ENCODE measurements at regions not wholly inside any gene's neighbourhood (a gene's known extent, or its start where the extent isn't known, plus 50 kb on each side); places are given as distances from the start of the nearest gene placed in this dataset.

- no peak for DNase-seq
Observed at GRCh38 chr2:136448986-136449780, 316.2 kb upstream of the THSD7B start.

DNA sequence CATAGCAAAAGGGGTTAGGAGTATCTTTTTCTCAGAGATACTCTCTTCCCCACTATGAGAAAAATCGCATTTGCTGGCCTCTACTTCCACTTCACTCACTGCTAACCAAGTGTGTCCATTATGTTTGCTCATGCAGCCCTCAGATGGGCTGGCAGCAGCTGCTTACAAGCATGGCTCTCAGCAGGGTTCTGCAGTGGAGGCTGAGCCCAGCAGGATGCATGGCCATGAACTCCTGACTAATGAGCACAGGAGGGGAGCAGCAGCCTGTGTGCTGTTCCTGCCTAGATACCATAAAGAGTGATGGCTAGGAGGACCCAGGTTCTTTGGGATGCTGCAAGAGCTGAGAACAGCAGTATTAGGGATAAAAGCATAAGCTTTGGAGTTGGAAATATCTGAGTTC is 316.9 kb upstream of the THSD7B start:
- no peak for DNase-seq

GRCh38 chr2:136444323-136444722 is 321.0 kb upstream of the THSD7B start:
- DNase-seq = no peak

GRCh38 chr2:136443661-136444060 is 321.7 kb upstream of the THSD7B start:
- DNase-seq = no peak

GRCh38 chr2:136441979-136442714 is 323.2 kb upstream of the THSD7B start:
- DNase-seq = no peak

DNA sequence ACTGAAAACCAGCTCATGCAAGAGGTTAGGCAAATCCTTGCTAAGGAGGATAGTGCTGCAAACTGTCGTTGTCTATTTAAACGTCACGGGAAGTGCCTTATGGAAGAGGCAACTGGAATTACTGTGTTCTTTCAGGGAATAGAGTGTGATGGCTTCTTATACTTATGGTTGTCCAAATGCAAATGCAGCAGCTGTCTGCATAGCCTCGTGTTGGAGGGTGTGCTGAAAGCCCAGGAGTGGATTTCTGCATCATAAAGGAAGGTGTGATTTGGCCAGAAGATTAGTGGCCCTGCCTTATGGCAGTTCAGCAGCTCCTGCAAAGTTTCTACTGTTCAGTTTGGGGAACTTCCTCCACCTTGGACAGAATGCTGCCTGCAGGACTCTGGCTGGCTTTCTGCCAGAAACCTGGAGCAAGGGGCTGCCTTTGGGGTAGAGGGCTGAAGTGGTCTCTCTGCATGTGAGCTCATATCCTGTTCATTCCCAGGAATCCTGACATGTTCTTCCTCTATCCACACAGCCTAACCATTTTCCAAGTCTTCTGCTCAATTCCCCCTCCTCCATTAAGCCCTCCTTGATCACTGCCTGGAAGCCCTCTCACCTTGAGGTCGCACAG is 321.2 kb upstream of the CXCR4 start:
- no peak for DNase-seq

DNA sequence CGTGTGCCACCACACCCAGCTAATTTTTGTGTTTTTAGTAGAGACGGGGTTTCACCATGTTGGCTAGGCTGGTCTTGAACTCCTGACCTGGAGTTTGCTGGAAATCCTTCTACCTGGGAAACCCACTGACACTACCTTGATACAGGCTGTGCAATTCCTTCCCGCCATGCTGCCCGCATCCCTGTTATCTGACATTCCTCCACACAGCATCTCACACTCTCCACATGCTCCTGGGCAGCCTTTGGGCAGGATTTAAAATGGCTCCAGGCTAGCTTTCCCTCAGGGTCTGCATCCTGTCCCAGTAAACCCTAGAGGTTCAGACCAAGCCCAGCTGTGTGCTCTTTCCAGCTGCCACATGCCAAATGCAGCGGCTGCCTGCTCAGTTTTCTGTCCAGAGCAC is 319.5 kb upstream of the CXCR4 start:
- DNase-seq = no peak

- DNase-seq = no peak
Observed at GRCh38 chr2:136436936-136437335, 319.0 kb upstream of the CXCR4 start.

- DNase-seq = no peak
Observed at GRCh38 chr2:136434251-136434715, 316.3 kb upstream of the CXCR4 start.

DNA sequence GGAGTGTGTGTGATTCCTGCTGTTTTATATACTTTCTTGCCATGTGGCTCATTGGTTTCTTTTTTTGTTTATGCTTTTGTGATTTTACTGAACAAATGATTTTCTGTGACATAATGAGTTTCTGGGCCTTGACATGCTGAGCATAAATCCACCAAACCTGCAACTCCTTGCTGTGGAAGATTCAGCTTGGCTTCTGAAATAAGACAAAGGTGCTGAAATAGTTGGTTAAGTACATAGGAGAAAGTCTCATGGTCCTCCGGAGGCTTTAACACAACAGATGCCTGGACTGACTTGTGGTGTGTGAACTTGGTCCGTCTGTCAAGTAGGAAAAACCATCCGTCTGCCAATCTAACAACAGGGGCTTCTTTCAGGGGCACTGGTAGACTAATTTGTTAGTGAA is 315.3 kb upstream of the CXCR4 start:
- DNase-seq = no peak

GRCh38 chr2:136424112-136424511 is 306.2 kb upstream of the CXCR4 start:
- peak; percentile 28 for DNase-seq

GRCh38 chr2:136423516-136423996 is 305.6 kb upstream of the CXCR4 start:
- peak; percentile 85 for DNase-seq

DNA sequence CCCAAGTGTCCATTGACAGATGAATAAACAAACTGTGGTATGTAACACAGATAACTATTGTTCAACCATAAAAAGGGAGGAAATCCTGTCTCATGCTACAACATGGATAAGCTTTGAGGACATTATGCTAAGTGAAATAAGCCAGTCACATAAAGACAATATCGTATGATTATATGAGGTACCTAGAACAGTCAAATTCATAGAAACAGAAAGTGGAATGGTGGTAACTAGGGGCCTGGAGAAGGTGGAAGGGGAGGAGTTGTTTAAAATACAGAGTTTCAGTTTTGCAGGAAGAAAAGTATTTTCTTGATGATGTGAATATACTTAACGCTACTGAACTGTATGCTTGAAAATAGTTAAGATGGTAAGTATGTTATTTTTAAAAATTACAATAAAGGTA is 304.6 kb upstream of the CXCR4 start:
- DNase-seq = no peak

DNA sequence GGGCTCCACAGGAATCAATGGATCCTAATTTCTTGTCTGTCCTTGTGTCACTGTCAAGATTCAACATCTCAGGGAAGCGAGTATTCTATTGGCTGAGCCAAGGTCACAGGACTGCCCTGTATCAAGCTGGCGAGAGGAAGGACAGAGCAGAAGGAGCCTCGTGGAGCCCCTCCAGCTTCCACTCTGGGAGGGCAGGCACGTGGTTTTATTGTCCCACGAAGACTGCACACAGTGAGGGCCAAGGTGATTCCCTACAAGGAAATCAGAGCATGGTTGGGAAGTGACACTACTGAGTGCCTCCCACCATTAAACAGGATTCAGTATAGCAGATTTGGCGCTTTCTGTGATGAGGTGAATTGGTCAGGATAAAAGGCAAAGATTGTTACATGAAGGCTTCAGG is 302.4 kb upstream of the CXCR4 start:
- no peak for DNase-seq

DNA sequence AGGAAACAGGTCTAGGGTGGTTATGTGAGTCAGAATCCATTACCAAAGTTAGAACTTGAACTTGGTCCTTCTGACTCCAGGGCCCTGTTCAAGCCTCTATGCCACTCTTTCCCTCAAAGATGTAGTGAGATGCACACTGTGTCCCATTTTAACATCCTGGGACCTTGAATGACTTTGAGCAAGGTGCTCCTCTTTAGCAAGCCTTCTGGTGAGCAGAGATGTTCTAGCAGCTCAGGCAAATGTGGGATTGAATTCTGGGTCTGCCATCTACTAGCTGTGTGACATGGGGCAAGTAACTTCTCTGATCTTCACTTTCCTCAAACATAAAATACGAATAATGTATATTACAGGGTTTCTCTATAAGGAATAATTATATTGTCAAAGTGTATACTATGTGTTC is 294.0 kb upstream of the CXCR4 start:
- DNase-seq = no peak

DNA sequence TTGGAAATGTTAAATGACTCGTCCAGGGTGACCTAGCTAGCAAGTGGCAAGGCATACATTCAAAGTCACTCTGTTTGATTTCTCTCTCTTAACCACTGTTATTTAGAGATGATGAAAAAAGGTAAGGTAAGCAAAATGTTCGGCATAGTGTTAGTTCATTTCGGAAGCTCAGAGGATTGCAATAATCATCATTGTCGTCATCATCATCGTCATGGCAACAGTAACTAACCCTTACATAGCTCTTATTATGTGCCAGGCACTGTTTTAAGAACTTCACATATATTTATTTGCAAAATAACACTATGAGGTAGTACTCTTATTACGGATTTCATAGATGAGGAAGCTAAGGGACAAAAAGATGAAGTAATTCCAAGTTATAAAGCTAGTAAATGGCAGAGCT is 292.7 kb upstream of the CXCR4 start:
- no peak for DNase-seq

- DNase-seq = no peak
Observed at GRCh38 chr2:136408795-136409194, 290.8 kb upstream of the CXCR4 start.

DNA sequence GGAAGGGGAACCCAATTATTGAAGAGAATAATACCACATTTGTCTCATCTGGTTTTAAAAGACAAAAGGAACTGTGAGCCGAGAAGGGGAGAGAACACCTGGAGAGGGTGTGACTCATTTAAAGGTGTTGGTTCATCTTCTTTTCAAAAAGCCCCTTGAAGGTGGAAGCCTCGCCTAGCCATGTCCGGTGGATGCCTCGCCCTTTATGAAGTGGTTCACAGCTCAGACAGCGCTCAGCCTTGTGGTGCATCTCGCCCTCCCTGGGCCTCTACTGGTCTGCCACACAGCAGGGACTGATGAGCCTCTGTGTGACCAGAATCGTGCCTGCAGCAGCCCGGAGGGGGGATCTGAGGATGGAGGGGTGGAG is 290.0 kb upstream of the CXCR4 start:
- DNase-seq = no peak

DNA sequence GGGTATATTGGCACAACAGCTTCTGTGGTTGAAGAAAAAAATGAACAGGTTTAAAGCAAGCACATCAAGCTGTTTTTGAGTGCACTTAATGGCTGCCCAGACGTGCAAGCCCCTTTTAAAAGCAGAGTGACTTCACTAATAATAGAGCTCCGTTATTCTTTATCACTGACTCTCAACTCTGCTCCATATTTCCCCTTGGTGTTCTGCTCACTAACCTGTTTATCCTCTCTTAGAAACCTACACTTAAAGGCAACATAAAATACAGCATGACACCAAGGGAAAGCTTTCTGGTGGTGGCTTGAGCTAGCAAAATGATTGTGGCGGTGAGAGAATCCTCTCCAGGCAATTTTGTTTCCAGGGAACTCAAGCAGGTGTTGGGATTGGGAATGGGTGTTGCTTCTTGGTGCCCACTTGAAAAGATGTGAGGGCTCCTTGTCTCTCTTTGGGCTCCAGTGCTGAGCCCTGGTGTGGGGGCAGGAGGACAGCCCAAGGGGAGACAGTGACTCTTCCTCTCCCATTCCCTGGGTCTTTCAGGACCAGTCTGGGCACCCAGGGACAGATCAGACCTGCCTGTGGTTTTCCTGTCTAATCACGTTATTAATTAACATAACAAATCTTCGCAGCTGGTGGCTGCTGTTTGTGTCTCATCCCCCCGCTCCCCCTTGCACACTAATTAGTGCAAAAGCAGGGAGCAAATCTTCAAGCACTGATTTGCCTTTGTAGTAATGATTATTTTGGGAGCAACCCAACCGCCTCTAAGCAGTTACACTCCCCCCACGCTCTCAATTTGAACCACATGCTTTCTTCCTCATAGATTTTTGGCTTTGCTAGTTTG is 289.4 kb upstream of the CXCR4 start:
- DNase-seq = no peak

- DNase-seq = no peak
Observed at GRCh38 chr2:136404925-136405324, 287.0 kb upstream of the CXCR4 start.

- DNase-seq = no peak
Observed at GRCh38 chr2:136404176-136404575, 286.2 kb upstream of the CXCR4 start.

DNA sequence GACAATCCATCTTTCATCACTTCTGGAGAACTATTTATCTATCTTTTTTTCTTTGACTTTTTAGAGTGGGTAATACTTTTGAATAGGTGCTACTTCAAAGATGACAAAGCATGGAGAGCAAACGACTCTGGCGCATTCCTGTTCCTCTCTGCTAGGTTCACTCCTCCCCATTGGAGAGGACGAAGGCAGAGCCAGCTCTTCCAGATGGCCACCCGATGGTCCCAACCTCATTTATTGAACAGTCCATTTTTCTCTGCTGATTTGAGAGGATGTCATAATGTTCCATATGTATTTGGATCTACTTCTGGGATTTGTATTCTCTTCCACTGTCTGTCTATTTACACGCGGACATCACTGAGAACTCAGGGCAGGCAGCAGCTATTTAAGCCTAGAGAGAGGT is 284.3 kb upstream of the CXCR4 start:
- no peak for DNase-seq
